ENCODE measurements at regions not wholly inside any gene's neighbourhood (a gene's known extent, or its start where the extent isn't known, plus 50 kb on each side); places are given as distances from the start of the nearest gene placed in this dataset.

DNA sequence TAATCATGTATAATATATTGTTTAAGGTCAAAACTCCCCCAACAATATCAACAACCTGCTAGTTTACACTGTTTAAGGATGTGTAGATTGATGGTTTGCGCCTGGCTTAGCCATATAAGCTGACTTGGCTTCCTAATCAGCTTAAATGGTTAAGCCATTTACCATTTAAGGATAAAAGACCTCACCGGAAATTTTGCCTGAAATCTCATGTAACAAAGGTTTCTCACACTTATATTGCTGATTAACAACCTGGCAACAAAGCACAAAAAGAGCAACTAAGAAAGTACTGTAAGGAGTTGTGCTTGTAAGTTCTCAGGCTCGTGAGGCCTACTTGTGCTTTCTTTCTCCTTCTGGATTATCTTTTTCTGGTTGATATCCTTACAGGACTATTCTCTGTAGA lies 485.2 kb downstream of the GABRG1 start:
- no peak for DNase-seq

DNA sequence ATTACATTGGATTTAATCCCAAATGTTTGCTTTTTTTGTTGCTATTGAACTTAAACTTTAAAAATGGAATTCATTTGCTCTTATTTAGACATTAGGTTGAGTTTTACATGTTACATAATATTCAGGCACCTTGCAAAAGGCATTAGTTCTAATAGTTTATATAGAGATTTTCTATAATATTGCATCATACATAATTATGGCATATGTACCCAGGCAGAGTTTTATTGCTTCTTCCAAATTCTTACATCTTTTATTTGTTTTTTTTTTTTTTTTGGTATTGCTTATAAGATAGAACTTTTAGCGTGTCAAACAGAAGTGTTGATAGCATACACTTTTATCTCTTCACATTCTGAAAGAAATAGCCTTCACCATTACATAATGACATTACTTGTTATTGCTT lies 487.7 kb downstream of the GABRG1 start:
- no peak for DNase-seq

DNA sequence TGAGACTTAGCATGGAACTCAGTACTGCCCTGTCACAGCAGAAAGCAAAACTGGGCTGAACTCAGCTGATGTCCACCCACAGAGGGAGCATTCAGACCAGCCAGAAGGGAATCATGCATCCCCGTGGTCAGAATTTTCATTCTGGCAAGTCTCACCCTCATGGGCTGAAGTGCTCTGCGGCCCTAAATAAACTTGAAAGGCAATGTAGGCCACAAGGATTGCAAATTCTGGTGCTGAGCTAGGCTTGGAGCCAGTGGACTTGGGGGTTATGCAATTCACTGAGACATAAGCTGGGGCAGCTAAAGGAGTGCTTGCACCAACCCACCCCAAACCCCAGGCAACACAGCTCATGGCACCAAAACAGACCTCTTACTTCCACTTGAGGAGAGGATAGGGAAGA lies 494.1 kb downstream of the GABRG1 start:
- no peak for DNase-seq

DNA sequence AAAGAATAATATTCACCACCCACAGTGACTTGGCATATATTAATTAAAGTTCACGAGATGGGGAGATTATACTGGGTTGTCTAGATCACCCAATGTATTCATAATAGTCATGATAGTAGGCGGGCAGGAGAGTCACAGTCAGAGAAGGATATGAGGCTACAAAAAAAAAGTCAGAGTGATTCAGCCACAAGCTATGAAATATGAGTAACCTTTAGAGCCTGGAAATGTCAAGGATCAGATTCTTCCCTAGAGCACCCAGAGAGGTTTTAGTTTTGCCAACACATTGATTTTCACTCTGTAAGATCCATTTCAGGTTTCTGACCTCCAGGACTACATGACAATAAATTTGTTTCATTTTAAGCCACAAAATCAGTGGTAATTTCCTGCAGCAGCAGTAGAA lies 501.9 kb downstream of the GABRG1 start:
- DNase-seq: no peak

DNA sequence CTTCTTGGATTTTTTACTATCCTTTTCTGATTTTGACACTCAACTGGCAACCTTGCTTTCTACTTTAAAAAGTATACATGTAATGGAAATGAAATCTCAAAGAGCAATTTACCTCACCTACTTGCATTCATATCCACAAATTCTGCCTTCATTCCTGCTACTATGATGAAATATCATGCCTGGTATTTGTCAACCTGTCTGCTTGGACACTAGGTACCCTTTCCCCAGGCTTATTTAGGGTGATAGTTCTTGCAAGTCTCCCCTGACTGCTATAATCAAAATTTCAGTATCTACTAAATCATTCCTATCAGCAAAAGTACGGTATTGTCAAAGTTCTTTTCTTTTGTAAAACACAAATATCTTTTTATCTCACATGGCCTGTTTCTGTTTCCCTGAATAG lies 503.0 kb downstream of the GABRG1 start:
- DNase-seq: no peak

DNA sequence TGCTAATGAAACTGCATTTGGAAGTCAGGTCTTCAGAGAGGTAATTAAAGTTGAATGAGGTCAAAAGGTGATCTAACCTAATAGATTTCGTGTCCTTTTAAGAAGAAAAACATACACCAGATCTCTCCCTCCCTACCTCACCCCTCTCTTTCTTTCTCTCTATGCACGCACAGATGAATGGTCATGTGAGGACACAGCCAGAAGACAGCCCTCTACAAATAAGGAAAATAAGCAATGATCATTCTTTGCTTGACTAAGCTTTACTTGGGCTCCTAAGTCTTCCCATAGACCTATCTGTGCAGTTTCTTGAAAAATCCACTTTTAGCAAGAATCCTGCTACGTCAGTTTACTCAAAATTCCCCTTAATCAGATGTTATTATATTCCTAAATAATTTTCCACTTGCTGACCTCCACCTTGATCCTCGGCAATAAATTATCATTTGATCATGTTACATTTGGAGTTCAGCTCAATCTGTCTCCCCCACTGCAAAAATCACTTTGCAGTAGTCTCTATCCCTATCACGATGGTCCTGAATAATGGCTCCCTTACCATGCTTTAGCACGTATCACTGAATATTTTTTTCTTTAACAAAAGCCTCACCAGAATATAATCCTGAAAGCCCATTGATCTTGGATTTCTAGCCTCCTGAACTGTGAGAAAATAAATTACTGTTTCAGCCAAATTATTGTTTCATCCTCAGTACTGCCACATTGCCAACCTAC lies 527.3 kb downstream of the GABRG1 start:
- no peak for DNase-seq

DNA sequence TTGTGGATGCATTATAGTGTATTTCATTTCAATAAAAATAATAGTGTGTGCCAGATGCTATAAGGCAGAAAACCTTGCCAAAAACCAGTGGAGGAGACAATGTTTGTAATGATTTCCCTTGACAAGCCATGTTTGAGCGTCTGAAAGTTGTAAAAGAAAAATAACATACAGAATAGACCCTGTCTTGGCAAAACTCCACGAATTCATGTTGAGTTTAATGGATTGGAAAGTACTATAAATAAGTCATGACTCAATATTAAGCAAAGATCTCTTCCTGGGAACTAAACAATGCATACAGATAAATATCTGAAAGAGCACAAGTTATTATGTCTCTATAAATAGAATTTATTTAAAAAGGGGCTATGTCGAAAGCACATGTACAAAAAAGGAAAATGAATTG lies 543.5 kb downstream of the GABRG1 start:
- DNase-seq: no peak

DNA sequence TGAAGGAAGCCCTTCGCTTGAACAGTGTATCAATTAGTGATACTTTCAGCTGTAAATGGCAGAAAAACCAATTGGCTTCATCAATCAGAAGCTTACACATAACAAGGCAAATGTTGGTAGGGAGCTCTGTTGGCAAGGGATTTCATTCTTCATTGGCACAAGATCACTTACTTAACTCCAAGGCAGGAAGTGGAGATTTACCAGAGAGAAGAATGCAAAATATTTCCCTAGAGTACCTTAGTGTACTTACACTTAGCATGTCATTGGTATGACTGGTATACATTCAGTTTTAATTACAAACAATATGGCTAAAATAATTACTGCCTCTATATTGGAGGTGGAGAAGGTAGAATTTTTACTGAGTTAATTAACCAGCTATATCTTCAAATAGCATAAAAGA lies 545.0 kb downstream of the GABRG1 start:
- DNase-seq: no peak

DNA sequence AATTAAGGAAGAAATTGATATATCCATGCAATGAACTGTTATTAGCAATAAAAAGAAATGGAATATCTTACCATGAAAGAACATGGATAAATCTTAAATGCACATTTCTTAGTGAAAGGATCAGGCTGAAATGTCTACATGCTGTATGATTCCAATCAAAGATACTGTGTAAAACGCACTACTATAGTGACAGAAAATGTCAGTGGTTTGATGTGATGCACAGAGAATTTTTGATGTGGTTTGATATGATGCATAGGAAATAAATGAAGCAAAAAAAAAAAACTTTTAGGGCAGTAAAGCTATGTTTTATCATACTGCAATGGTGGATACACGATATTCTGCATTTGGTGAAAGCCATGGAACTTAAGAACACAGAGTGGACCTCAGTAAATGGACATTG lies 547.6 kb downstream of the GABRG1 start:
- no peak for DNase-seq

DNA sequence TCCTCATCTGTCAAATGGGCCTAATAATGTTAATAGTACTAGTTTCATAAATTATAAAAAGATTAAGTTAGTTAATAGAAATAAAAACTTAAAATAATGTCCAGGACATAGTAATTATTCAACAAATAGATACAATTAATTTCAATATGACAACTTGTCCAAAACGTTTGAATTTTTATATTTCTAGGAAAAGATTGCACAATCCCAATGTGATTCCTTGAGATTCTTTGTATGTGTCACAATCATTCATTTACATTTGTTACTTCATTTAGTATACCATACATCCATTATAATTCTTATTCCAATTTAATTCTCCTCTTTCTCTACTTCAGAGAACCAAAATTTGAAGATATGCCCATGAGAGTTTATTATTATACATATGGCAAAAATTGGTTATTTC lies 554.2 kb downstream of the GABRG1 start:
- DNase-seq: no peak

DNA sequence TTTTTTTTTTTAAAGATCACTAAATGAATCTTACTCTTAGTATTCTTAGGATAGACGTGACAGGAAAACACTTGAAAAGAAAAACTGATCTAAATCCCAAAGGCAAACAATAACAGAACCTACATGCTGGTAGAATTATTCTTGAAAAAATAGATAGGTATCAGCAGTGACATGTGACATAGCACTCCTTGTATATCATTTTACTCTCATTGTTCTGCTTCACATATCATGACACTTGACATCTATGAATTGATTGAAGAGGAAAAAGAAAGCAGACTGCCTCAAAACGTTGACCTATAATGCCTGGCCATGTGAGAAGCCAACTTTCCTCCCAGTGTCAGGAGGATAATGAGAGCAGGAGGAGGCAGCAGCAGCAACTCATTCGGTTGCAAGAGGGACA lies 555.2 kb downstream of the GABRG1 start:
- DNase-seq: no peak

DNA sequence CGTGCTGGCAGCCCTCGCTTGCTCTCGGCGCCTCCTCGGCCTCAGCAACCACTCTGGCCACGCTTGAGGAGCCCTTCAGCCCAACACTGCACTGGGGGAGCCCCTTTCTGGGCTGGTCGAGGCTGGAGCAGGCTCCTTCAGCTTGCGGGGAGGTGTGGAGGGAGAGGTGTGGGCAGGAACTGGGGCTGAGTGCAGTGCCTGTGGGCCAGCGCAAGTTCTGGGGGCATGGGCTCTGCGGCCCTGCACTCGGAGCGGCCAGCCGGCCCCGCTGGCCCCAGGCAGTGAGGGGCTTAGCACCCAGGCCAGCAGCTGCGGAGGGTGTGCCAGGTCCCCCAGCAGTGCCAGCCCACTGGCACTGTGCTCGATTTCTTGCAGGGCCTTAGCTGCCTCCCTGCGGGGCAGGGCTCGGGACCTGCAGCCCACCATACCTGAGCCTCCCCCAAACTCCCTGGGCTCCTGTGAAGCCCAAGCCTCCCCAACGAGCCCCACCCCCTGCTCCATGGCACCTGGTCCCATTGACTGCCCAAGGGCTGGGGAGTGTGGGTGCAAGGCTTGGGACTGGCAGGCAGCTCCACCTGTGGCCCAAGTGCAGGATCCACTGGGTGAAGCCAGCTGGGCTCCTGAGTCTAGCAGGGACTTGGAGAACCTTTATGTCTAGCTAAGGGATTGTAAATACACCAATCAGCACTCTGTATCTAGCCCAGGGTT lies 556.8 kb downstream of the GABRG1 start:
- DNase-seq: no peak

DNA sequence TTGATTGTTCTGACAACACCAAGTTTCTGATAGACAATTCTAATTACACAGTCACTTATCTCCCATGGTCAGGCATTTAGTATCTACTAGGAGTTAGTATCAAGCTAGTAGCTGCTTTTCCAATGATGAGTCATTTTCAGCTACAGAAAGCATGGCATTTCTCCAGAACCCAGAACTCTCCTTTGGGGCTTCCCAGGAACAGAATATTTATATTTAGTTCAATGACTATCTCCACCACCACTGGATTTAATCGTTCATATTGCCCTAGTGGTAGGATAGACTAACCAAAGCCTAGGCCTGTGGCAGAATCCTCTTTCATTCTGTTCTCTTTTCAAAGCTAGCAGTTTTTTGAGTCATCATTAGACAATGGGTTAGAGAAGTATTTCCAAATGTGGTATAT lies 569.4 kb downstream of the GABRG1 start:
- DNase-seq: no peak

DNA sequence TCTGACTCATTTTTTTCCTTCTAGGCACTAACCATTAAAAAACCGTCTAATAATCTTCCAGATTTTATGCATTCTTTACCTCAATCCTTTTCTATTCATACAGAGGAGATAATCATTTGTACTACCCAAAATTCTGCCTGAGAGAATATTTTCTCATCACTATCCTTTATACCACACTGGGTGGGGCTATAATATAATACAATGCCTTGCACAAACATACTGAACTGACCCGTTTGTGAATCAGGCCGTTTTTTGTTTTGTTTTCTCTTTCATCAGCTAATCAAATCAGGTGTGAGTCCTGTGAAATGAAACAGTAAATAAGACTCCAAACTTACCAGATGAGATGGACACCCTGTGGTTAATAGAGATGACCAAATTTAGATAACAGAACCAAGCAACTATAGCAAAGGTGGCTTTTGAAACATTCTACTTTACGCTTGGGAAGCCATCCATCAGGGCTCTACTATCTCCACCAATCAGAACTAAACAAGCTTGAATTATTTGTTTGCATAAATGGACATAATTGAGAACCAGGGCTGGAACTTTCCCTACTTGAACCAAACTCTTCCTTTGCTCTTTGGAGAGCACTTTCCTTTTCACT lies 573.0 kb downstream of the GABRG1 start:
- no peak for DNase-seq

DNA sequence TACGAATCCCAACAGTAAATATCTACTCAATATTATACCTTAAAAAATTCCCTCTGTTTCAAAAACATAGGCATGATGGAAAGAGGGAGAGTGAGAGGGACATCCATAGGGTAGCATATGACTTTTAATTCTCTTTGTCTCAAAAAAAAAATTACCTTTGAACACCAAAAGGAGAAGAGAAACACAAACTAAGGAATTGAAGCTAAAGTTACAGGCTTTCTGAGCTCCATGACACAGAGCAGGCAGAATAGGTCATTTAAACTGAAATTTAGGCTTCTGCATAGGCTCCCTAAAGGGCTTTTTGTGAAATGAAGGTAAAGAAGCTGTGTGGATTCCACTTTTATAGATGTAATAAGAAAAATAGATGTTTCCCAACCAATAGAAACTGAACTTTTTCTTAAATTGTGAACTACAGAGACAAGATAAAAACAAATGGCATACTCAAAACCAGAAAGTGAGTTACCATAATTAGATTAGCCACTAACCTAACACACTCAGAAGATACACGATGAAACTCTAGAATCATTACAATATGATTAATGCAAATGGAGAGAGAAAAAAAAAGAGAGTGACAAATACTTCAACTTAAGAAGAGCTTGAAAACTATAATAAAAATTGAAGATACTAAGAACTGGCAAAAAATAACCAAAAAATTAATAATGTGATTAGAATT lies 584.6 kb downstream of the GABRG1 start:
- DNase-seq: no peak

DNA sequence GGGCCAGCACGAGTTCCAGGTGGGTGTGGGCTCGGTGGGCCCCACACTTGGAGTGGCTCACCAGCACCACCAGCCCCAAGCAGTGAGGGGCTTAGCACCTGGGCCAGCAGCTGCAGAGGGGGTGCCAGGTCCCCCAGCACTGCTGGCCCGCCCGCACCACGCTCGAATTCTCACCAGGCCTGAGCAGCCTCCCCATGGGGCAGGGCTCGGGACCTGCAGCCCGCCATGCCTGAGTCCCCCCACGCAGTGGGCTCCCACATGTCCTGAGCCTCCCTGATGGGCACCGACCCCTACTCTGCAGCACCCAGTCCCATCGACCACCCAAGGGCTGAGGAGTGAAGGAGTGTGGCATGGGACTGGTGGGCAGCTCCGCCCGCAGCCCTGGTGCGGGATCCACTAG lies 593.4 kb downstream of the GABRG1 start:
- no peak for DNase-seq

DNA sequence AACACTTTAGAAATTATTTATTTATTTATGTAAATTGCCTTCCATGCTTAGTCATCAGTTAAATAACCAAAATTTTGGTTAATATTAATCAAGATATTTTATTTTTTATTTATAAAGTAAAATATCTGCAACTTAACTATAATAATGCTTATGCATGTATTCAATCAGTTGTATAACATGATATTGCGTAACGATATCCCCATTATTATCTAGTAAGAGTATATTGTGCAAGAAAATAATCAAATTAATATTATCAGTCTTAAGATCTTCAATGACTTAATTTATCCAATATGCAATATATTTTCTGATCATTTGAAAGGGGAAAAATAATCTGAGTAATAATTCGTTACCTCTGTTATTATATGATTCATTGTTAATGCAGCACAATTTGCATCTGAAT lies 596.7 kb downstream of the GABRG1 start:
- no peak for DNase-seq

DNA sequence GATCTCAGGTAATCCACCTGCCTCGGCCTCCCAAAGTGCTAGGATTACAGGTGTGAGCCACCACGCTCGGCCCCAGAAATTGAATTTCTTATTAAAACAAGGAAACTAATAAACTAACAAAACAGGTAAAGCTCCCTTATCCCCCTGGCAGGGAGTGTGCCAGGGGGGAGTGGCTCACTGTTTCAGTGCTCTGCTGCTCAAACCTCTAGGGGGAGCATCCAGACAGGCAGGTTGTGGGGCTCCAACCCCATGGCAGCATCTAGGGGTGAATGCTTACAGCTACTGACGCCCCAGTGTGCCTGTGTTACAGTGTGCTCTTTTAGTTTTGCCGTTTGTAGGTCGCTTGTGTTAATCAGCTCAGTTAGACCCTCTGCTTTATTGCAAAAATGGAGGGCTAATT lies 605.0 kb downstream of the GABRG1 start:
- no peak for DNase-seq

DNA sequence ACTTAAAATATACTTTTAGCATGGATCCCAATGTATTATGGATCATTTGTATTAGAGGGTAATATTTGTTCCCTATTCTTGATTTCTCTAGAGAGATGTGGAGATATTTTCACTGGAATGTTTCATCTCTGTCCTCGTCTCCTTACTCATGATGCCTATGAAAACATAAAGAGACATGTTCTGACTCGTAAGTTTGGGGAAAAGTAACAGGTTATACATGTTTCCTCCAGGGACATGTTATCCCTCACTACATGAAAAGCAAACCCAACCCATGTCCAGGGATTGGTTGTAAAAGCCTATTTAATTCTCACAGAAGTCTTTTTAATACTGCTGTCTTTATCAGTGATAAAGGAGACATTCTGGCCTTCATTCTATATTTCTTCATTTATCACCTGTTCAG lies 621.4 kb downstream of the GABRG1 start:
- DNase-seq: no peak

DNA sequence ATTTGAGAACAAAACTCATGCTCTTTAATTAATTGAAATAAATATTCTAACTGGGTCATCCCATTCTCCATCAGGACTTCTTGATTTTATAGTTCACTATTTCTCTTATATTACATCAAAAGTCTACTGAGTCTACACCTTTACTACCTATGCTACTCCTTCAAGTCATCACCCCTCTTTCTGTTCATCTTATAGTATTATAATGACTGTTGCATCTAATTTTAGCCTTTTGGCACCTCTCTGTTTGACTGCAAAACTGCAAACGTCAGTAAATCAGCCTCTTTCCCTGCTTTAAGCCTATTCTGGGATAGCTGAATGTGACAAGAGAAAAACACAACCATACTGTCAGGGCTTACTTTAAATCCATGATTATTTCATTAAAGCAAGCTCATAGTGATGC lies 639.1 kb downstream of the GABRG1 start:
- DNase-seq: no peak

DNA sequence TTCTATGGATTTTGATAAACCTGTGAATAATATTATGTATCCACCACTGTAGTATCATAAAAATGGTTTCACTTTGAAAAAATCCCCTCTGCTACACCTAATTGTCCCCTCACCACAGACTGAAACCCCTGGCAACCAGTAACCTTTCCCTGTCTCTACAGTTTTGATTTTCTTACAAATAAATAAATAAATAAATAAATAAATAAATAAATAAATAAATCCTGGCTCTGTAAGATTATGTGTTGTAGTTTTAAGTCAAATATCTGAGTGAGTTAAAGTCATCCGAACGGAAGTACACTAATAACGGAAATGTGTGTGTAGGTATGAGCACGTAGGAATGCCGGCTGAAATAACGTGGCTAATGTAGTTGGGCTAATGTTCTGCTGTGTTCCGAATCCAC lies 641.5 kb downstream of the GABRG1 start:
- no peak for DNase-seq

DNA sequence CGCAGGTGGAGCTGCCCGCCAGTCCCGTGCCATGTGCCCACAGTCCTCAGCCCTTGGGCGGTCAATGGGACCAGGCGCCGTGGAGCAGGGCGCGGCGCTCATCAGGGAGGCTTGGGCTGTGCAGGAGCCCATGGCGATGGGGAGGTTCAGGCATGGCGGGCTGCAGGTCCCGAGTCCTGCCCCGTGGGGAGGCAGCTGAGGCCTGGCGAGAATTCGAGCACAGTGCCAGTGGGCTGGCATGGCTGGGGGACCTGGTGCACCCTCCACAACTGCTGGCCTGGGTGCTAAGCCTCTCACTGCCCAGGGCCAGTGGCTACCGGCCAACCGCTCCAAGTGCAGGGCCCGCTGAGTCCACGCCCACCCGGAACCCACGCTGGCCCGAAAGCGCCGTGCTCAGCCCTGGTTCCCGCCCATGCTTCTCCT lies 646.5 kb downstream of the GABRG1 start:
- no peak for DNase-seq

DNA sequence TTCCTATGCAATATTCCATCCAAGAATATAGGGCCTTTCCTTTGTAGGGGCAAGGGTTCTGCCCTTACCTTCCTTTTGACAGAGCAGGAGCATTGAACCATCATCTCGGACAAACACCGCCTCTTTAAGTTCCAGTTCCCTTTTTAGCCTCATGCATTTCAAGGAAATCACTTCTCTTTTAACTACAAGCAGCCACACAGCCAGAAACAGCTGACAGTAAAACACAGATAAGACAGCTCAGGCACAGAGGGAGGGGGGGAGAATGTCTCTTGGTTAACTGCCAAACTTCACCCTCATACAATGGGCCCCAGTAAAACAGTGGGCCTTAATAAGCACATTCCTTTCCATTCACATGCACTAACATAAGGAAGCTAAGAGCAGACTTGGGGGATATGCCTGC lies 648.3 kb downstream of the GABRG1 start:
- DNase-seq: no peak

DNA sequence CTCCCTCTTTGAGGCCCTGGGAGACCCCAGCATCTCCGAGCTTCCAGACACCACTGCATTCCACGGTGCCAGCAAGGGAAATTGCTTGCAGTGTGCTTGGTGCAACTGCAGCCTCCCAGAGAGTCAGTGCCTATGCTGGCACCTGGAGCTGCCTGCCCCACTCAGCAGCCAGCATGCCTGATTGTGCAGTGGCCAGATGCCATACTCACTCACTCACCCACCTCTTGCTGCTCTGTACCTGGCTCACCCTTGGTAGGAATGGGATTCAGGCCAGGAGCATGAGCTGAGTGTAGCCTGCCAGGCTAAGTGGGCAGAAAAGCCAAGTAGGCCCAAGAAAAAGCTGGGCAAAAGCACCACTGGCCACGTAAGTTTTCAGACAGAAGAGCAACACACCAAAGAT lies 651.4 kb downstream of the GABRG1 start:
- no peak for DNase-seq
